Activated T-cell treated with anti-CD3 and anti-CD28 coated beads, Interleukin-2, amount 50 U/mL, for 24 hours (primary cell): ENCODE measurements at regions not wholly inside any gene's neighbourhood (a gene's known extent, or its start where the extent isn't known, plus 50 kb on each side); places are given as distances from the start of the nearest gene placed in this dataset.

Source experiments
- DNase-seq: peaks from one replicate; pipeline ENCODE4 v3.0.0-alpha.2; 2020
- H3K27ac Mint-ChIP-seq: 2 replicates; pipeline ENCODE4 v1.8.0; 2020; ENCODE audit warnings: mild to moderate bottlenecking, mixed read lengths
- H3K27me3 Mint-ChIP-seq: 2 replicates; pipeline ENCODE4 v1.8.0; 2020; ENCODE audit warnings: mixed read lengths
- H3K36me3 Mint-ChIP-seq: 2 replicates; pipeline ENCODE4 v1.8.0; 2020; ENCODE audit warnings: low read depth, mixed read lengths
- H3K4me1 Mint-ChIP-seq: 2 replicates; pipeline ENCODE4 v1.8.0; 2020; ENCODE audit warnings: low read depth, mixed read lengths
- H3K4me3 Mint-ChIP-seq: 2 replicates; pipeline ENCODE4 v1.8.0; 2020; ENCODE audit warnings: mild to moderate bottlenecking, moderate library complexity, mixed read lengths
- H3K9me3 Mint-ChIP-seq: 2 replicates; pipeline ENCODE4 v1.8.0; 2020; ENCODE audit warnings: mixed read lengths

DNA sequence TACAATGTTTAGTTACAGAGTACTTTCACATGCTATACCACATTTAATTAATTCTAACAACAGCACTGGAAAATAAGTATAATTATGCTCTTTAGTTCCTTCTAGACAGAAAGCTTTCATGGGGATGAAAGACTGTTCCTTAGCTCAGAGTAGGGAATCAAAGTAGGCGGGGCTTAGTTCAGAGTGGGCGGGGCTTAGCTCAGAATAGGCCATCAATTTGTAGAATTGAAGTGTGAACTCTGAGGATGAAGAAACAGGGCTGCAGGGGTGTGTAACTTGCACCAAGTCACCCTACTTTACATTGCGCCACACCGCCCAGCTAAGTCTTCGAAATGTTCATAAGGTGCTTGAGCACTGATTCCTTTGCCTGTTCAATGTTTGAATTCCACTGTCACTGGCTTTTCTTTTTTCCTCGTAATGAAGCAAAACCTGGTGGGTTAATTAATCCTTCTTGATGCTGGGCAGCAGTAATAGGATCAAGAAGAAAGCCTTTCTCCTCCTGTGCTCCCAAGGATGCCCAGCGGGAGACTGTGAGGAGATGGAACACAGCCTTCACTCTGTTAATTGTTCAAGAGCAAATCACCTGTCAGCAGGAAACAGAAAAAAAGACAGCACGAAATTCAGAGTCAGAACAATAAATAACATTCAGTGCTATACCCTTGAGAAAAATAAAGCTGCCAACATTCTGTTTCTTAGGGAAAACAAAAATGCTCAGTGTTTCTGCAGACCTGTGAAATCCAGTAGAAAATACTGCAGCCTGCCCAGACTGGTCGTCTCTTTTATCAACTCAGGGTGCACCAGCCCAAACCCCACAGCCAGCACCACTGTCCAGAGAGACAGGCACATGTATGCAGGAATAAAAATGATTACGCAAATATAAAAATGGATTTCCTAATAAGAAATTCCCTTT lies 66.5 kb upstream of the CAMK1G start:
- Mint-ChIP-seq H3K27ac (no peak overlapping the region), H3K4me3 (no peak overlapping the region), H3K4me1 (no peaks in the 10 kb centered on the region), H3K9me3 (peaks cover 1% of the 10 kb centered on the region), H3K36me3 (no peaks in the 10 kb centered on the region), H3K27me3 (peaks cover 18% of the 10 kb centered on the region)
- DNase-seq = no peak

DNA sequence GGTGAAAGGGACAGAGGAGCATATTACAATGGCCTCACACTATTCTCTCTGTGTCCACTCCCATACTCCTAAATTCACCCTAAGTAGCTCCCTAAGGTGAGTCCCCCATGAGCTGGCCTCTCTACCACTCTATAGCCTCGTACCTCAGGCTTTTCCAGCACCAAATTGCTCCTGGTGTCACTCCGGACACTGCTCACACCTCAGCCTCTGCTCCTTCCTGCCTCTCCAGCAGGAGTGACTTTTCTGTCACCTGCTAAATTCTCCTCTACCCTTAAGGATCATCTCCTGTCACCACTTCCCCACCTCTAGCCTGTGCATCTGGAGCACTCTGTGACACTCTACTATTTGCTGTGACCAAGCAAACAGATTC lies 65.8 kb upstream of the CAMK1G start:
- H3K9me3 Mint-ChIP-seq = no peaks in the 10 kb centered on the region
- no peak overlapping the region for H3K4me3 Mint-ChIP-seq
- no peaks in the 10 kb centered on the region for H3K4me1 Mint-ChIP-seq
- DNase-seq = no peak
- H3K27me3 Mint-ChIP-seq = peaks cover 18% of the 10 kb centered on the region
- no peaks in the 10 kb centered on the region for H3K36me3 Mint-ChIP-seq
- H3K27ac Mint-ChIP-seq = no peak overlapping the region

DNA sequence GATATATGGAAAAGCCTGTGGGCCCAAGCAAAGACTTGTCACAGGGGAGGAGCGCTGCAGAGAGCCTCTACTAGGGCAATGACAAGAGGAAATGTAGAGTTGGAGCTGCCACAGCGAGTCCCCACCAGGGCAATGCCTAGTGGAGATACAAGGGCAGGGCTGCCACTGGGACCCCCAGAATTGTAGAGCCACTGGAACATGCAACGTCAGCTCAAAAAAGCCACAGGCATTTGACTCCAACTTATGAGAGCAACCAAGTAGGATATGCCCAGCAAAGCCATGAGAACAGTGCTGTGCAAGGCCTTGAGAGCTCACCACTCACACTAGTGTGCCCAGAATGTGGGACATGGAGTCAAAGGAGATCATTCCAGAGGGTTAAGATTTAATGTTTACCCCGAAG lies 63.7 kb upstream of the CAMK1G start:
- H3K27ac Mint-ChIP-seq = no peak overlapping the region
- no peaks in the 10 kb centered on the region for H3K4me1 Mint-ChIP-seq
- no peak overlapping the region for H3K4me3 Mint-ChIP-seq
- no peaks in the 10 kb centered on the region for H3K36me3 Mint-ChIP-seq
- DNase-seq = no peak
- peaks cover 16% of the 10 kb centered on the region for H3K27me3 Mint-ChIP-seq
- H3K9me3 Mint-ChIP-seq = no peaks in the 10 kb centered on the region

DNA sequence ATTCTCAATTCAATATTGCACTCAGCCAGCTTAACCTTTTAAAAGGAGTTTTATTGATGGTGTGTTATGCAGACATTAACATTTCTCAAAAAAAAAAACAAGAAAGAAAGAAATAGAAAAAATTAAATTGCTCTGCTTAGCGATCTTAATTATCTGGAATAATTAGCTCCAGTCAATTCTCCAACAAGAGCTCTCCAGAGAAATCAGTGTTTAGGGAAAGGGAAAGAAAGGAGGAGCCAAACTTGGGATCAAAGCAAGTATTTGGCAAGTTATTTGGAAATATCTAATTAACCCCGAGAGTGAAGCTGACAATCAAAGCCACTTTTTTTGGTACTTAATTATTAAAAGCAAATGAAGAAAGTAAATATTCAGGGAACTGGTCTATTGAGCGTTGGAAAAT lies 60.7 kb upstream of the CAMK1G start:
- no peaks in the 10 kb centered on the region for H3K4me1 Mint-ChIP-seq
- H3K36me3 Mint-ChIP-seq = no peaks in the 10 kb centered on the region
- no peak overlapping the region for H3K4me3 Mint-ChIP-seq
- no peaks in the 10 kb centered on the region for H3K9me3 Mint-ChIP-seq
- H3K27ac Mint-ChIP-seq = no peak overlapping the region
- no peak for DNase-seq
- H3K27me3 Mint-ChIP-seq = peaks cover 16% of the 10 kb centered on the region

DNA sequence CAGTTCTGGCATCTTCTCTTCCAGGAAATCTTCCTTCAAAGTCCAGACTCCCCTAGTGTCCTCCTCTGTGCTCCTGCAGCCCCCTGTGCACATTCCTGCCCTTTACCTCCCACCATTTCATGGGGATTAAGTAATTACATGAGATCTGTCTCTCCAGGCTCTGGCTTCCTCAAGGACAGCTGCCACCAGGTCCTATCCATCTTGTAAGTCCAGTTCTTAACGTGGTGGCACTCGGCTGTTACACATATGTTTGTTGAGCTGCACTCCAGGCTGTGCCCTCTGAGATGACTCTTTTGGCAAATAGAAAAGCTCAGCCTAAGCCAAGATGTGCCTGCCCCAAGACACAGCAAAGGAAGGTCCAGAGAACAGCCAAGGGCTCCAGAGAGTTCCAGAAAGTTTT lies 57.4 kb upstream of the CAMK1G start:
- H3K4me1 Mint-ChIP-seq = no peaks in the 10 kb centered on the region
- H3K4me3 Mint-ChIP-seq = no peak overlapping the region
- H3K27ac Mint-ChIP-seq = no peak overlapping the region
- DNase-seq = no peak
- H3K9me3 Mint-ChIP-seq = no peaks in the 10 kb centered on the region
- H3K27me3 Mint-ChIP-seq = peaks cover 27% of the 10 kb centered on the region
- H3K36me3 Mint-ChIP-seq = no peaks in the 10 kb centered on the region

DNA sequence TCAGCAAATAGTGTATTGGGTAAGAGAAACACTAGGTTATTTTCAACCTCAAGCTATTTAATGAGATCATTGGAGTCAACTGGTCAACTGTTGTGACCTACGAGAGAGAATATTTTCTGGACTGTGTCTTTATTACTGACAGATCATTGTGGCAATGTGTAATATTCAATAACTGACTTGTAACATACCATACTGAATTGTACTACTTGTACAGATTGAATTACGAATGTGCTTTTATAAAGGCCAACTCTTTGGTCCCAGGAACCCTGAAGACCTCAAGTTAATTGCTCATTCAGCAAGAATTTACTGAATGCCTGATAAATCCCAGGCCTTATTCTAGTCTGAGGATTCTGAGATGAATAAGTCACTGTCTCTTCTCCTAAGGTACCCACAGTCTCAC lies 56.1 kb upstream of the CAMK1G start:
- no peaks in the 10 kb centered on the region for H3K9me3 Mint-ChIP-seq
- no peak overlapping the region for H3K27ac Mint-ChIP-seq
- peaks cover 38% of the 10 kb centered on the region for H3K27me3 Mint-ChIP-seq
- no peaks in the 10 kb centered on the region for H3K36me3 Mint-ChIP-seq
- DNase-seq = no peak
- no peak overlapping the region for H3K4me3 Mint-ChIP-seq
- no peaks in the 10 kb centered on the region for H3K4me1 Mint-ChIP-seq

DNA sequence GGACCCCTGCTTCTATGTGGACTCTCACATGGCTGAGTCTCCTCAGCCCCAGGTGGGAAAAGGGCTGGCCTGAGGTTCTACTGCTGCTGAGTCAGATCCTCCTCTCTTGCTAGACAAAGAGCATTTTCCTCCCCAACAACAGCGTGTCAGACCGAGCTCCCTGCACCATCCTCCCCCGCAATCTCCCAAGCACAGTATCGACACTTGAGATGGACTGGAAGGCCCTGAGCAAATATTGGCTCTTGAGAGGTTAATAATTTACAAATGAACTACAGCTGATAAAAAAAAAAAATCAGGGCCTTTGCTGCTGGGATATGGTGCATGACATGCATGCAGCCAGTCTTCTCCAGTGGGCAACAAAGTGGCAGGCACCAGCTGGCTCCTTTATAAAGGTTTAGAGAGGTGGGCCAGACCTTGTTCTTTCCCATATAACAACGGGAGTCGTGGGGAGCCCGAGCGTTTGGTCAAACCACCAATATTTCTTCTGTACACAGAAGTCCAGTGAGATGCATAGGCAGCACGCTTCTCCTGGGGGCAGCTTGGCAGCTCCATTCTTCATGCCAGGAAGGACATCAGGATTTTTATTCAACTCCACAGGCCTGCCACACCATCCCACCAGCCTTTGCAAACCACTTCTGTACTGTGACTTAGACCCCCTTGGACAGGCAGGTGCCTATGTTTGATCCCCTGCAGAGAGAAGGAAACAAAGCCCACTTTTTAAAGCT lies 55.4 kb upstream of the CAMK1G start:
- DNase-seq = no peak
- Mint-ChIP-seq H3K4me1 (no peaks in the 10 kb centered on the region), H3K9me3 (no peaks in the 10 kb centered on the region), H3K4me3 (no peak overlapping the region), H3K27me3 (peaks cover 44% of the 10 kb centered on the region), H3K36me3 (no peaks in the 10 kb centered on the region), H3K27ac (no peak overlapping the region)

DNA sequence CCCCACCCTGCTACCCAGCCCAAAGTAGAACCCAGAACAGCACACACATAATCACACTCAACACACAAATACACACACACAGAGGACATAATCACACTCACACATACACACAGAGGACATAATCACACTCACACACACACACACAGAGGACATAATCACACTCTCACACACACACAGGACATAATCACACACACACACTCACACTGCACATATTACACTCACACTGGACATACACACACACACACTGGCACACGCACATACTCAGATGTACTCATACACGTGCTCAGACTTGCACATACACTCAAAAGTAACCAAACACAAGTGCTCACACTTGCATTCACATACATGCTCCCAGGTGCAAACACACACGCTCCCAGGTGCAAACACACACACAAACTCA lies 54.3 kb upstream of the CAMK1G start:
- Mint-ChIP-seq H3K4me1 (no peaks in the 10 kb centered on the region), H3K36me3 (no peaks in the 10 kb centered on the region), H3K4me3 (no peak overlapping the region), H3K9me3 (no peaks in the 10 kb centered on the region), H3K27ac (no peak overlapping the region), H3K27me3 (peaks cover 45% of the 10 kb centered on the region)
- DNase-seq = no peak

DNA sequence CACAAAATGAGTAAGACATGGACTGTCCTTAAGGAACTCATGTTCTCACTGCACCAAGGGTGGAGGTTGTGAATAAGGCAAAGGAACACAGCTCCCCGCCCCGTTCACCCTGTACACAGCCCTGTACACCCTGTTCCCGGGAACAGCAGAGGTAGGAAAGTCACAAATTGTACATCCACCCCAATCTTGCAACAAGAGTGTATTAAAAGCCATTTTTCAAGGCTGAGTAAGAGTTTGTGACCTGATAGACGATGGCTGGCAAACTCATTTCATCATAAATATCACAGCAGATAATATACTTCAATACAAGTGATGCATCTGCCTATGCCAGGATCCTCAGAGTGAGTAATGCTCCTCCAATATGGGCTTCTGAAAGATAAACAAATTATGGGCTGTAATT lies 52.5 kb upstream of the CAMK1G start:
- Mint-ChIP-seq H3K9me3 (no peaks in the 10 kb centered on the region), H3K4me3 (no peak overlapping the region), H3K27ac (no peak overlapping the region), H3K27me3 (peaks cover 53% of the 10 kb centered on the region), H3K36me3 (no peaks in the 10 kb centered on the region), H3K4me1 (no peaks in the 10 kb centered on the region)
- DNase-seq = no peak

DNA sequence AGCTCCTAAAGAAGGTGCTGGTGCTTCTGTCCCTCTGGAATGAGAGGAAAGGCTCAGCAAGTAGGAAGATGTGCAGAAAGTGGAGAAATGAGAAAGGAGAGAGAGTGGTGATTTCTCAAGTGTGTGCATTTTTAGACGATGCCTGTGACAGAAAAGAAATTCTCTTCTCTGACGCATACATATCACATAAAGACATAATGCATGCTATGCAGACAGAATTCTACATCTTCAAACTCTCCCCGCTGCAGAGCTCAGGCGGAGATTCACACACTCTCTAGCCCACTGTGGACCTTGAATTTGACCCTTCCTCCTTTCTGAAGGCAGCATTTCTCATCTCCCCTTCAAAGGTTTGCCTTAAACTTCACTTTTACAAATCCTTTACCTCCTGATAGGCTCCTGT lies 52.0 kb upstream of the CAMK1G start:
- no peaks in the 10 kb centered on the region for H3K4me1 Mint-ChIP-seq
- H3K27ac Mint-ChIP-seq = no peak overlapping the region
- no peaks in the 10 kb centered on the region for H3K36me3 Mint-ChIP-seq
- H3K27me3 Mint-ChIP-seq = peaks cover 54% of the 10 kb centered on the region
- no peaks in the 10 kb centered on the region for H3K9me3 Mint-ChIP-seq
- no peak overlapping the region for H3K4me3 Mint-ChIP-seq
- DNase-seq = no peak
